ENCODE measurements at regions not wholly inside any gene's neighbourhood (a gene's known extent, or its start where the extent isn't known, plus 50 kb on each side); places are given as distances from the start of the nearest gene placed in this dataset.

DNA sequence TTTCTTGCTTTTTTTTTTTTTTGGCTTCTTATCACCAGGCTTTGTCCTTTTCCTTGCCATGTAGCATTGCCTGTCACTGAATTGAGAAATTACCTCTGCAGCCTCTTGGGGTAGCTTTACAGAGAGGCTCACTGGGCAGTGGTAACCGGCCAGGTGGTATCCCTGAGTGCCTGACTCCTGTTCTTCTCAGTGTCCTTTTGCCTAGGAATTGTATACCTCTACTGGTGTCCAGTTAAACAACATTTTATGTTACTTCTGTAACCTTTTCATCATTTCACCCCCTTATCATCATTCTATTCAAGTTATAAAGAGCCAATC, 523.9 kb downstream of the BCL11A start:
- TF ChIP-seq REST (IDR thresholded peaks at IDR 0.05; ENCODE audit: insufficient replicate concordance, low read depth) (no peak), POLR2AphosphoS5 (IDR thresholded peaks at IDR 0.05; ENCODE audit: low read depth) (no peak), GABPA (IDR thresholded peaks at IDR 0.05; ENCODE audit: low read depth) (no peak), SPI1 (IDR thresholded peaks at IDR 0.05; ENCODE audit: borderline replicate concordance, low read depth) (no peak)
- TF ChIP-seq, protein P1, sequence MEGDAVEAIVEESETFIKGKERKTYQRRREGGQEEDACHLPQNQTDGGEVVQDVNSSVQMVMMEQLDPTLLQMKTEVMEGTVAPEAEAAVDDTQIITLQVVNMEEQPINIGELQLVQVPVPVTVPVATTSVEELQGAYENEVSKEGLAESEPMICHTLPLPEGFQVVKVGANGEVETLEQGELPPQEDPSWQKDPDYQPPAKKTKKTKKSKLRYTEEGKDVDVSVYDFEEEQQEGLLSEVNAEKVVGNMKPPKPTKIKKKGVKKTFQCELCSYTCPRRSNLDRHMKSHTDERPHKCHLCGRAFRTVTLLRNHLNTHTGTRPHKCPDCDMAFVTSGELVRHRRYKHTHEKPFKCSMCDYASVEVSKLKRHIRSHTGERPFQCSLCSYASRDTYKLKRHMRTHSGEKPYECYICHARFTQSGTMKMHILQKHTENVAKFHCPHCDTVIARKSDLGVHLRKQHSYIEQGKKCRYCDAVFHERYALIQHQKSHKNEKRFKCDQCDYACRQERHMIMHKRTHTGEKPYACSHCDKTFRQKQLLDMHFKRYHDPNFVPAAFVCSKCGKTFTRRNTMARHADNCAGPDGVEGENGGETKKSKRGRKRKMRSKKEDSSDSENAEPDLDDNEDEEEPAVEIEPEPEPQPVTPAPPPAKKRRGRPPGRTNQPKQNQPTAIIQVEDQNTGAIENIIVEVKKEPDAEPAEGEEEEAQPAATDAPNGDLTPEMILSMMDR (IDR thresholded peaks at IDR 0.05; ENCODE audit: insufficient read depth, low read length) = no peak

Data from HL-60 (cell line).